Right lobe of liver (tissue), 4 donors: ENCODE measurements at regions not wholly inside any gene's neighbourhood (a gene's known extent, or its start where the extent isn't known, plus 50 kb on each side); places are given as distances from the start of the nearest gene placed in this dataset.

Experiments used
- CTCF ChIP-seq, 4 donors: fragments of 200-600 bp in 3 of 4; fragments of 450-650 bp in 1 of 4; IDR thresholded peaks; one replicate each; pipeline versions ENCODE4 v1.5.1 to v1.8.0; 2016 to 2022; ENCODE audit warnings: antibody characterized with exemption in 4 of 4, mild to moderate bottlenecking in 2 of 4
- POLR2A ChIP-seq: fragments of 450-650 bp; IDR thresholded peaks from one replicate; pipeline ENCODE4 v1.6.1; 2017; ENCODE audit warnings: antibody characterized with exemption, mild to moderate bottlenecking
- donor health status: DM: no; HTN: no; CAD: no.
- donor health status: DM: no; HTN: no; CAD: no.
- donor health status: DM: no; HTN: yes; CAD: no.

GRCh38 chr6:139608466-139609261, 234.2 kb upstream of the CITED2 start:
- no peak for TF ChIP-seq CTCF (IDR thresholded peaks at IDR 0.05)
- TF ChIP-seq POLR2A: no peak
